ENCODE measurements at regions not wholly inside any gene's neighbourhood (a gene's known extent, or its start where the extent isn't known, plus 50 kb on each side); places are given as distances from the start of the nearest gene placed in this dataset.

DNA sequence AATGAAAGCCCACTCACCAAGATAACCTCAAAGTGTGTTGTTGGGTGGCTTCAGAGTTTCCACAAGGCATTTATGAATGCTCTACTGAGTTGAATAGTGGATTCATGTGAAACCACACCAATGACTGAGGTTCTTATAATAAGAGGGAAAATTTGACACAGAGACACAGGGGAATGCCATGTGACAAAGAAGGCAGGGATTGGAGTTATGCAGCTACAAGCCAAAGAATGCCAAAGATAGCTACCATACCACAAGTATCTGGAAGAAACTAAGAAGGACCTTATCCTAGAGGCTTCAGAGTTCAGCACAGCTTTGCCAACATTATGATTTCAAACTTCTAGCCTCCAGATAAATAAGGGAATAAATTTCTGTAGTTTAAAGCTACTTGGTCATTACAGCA is 68.0 kb upstream of the PCDH15 start:
- Histone ChIP-seq H3K36me3 (no peaks in the 10 kb centered on the region), H3K27ac (no peak overlapping the region), H3K9me3 (no peaks in the 10 kb centered on the region), H3K27me3 (no peaks in the 10 kb centered on the region), H3K9ac (ENCODE audit: low read depth in 2 of 2, low read length in 2 of 2) (no peak overlapping the region), H3K4me3 (no peak overlapping the region), H3K4me1 (no peaks in the 10 kb centered on the region)
- no peak for DNase-seq
- intact Hi-C loops (cut with DNase I), result no loop called here
- TF ChIP-seq, protein P1, sequence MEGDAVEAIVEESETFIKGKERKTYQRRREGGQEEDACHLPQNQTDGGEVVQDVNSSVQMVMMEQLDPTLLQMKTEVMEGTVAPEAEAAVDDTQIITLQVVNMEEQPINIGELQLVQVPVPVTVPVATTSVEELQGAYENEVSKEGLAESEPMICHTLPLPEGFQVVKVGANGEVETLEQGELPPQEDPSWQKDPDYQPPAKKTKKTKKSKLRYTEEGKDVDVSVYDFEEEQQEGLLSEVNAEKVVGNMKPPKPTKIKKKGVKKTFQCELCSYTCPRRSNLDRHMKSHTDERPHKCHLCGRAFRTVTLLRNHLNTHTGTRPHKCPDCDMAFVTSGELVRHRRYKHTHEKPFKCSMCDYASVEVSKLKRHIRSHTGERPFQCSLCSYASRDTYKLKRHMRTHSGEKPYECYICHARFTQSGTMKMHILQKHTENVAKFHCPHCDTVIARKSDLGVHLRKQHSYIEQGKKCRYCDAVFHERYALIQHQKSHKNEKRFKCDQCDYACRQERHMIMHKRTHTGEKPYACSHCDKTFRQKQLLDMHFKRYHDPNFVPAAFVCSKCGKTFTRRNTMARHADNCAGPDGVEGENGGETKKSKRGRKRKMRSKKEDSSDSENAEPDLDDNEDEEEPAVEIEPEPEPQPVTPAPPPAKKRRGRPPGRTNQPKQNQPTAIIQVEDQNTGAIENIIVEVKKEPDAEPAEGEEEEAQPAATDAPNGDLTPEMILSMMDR (IDR thresholded peaks at IDR 0.05), result no peak

DNA sequence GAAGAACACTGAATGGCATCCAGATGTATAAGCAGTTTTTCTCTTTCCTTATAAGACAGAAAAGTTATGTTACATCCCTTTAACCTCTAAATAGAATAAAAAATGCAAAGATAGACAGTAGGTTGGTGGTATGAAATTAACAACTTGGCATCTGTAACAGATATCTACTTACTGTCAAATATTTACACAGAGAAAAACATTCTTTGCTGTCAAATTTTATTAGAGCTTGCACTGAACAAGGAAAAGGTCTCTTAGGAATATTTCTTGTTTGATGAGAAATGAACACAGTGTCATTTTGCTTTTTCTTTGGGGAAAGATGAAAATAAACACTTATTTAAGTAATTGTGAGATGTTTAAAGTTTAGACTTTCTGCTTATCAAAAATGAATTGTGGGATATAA is 65.6 kb upstream of the PCDH15 start:
- no peak overlapping the region for H3K4me3 ChIP-seq
- H3K36me3 ChIP-seq, result no peaks in the 10 kb centered on the region
- TF ChIP-seq, protein P1 (IDR thresholded peaks at IDR 0.05), result no peak
- H3K9me3 ChIP-seq, result no peaks in the 10 kb centered on the region
- no peaks in the 10 kb centered on the region for H3K4me1 ChIP-seq
- H3K27me3 ChIP-seq, result no peaks in the 10 kb centered on the region
- H3K9ac ChIP-seq (ENCODE audit: low read depth in 2 of 2, low read length in 2 of 2), result no peak overlapping the region
- intact Hi-C loops (cut with DNase I), result no loop called here
- H3K27ac ChIP-seq, result no peak overlapping the region
- no peak for DNase-seq

DNA sequence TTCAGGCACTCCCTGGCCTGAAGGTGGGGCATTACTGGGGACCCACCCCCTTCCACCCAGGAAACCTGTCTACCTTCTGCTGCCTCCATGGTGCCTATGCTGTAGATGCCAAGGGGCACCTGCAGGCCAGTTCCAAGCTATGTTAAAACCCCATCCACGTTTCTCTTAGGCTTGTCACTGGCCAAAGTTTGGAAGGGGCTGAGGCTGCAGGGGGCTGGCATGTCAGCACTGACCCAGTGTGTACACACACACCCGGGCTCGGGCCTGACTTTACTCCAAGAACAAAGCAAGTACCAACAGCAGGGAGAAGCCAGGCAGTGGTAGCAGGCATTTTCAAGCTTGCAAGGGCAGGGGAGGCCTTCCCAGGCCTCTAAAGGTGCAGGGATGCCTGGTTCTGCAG is 53.8 kb upstream of the PCDH15 start:
- no peaks in the 10 kb centered on the region for H3K4me1 ChIP-seq
- H3K4me3 ChIP-seq, result no peak overlapping the region
- intact Hi-C loops (cut with DNase I), result no loop called here
- no peaks in the 10 kb centered on the region for H3K9me3 ChIP-seq
- TF ChIP-seq, protein P1 (IDR thresholded peaks at IDR 0.05), result no peak
- no peak overlapping the region for H3K9ac ChIP-seq (ENCODE audit: low read depth in 2 of 2, low read length in 2 of 2)
- H3K36me3 ChIP-seq, result no peaks in the 10 kb centered on the region
- no peaks in the 10 kb centered on the region for H3K27me3 ChIP-seq
- H3K27ac ChIP-seq, result no peak overlapping the region
- DNase-seq, result no peak

DNA sequence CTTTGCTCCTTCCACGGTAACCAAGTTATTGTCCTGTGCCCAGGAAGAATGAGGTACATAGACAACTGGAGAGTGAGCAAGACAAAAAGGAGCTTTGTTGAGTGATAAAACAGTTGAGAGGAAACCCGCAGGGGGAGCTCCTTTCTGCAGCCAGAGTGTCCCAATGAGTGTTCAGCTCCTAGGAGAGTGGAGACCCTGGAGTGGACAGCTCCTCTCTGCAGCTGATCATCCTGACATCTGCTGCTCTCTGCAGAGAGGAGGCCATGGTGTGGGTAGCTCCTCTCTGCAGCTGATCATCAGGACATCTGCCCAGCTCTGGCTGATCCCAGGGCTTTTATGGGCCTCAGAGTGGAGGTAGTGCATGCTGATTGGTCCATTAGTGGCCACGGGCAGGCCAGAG is 53.4 kb upstream of the PCDH15 start:
- intact Hi-C loops (cut with DNase I), result no loop called here
- Histone ChIP-seq H3K9ac (ENCODE audit: low read depth in 2 of 2, low read length in 2 of 2) (no peak overlapping the region), H3K27ac (no peak overlapping the region), H3K4me1 (no peaks in the 10 kb centered on the region), H3K36me3 (no peaks in the 10 kb centered on the region), H3K9me3 (no peaks in the 10 kb centered on the region), H3K4me3 (no peak overlapping the region), H3K27me3 (no peaks in the 10 kb centered on the region)
- TF ChIP-seq, protein P1 (IDR thresholded peaks at IDR 0.05), result no peak
- no peak for DNase-seq

DNA sequence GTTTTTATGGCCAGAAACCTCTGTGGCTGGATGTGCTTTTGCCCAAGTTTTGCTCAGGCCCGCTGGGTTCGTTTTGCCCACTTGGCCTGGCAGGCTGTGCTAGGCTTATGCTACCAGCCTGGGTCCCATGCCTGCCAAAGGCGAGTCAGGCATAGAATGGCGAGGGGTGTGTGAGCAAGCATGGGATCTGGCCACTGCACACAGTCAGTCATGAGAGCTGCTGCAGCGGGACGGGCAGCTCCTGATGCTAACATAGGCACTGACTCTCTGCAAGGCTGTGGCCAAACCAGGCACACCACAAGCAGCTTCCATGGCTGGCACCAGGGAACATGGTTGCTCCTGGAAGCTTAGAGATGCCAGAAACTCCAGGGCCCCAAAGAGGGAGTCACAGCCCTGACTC is 52.9 kb upstream of the PCDH15 start:
- Histone ChIP-seq H3K27me3 (no peaks in the 10 kb centered on the region), H3K9ac (ENCODE audit: low read depth in 2 of 2, low read length in 2 of 2) (no peak overlapping the region), H3K4me1 (no peaks in the 10 kb centered on the region), H3K4me3 (no peak overlapping the region), H3K9me3 (no peaks in the 10 kb centered on the region), H3K36me3 (no peaks in the 10 kb centered on the region), H3K27ac (no peak overlapping the region)
- TF ChIP-seq, protein P1 (IDR thresholded peaks at IDR 0.05), result no peak
- intact Hi-C loops (cut with DNase I), result no loop called here
- DNase-seq, result no peak
